NCI-H2107 (cell line): ENCODE measurements at regions not wholly inside any gene's neighbourhood (a gene's known extent, or its start where the extent isn't known, plus 50 kb on each side); places are given as distances from the start of the nearest gene placed in this dataset.
"Not testable (repeated sequence)": the region's sequence is repeated elsewhere in the genome, so short reads cannot be mapped to it uniquely, and the experiment has no call there.

Source experiments
- DNase-seq: peaks from one replicate; lab custom pipeline; 2025; lab: John Stamatoyannopoulos, UW

GRCh38 chr18:51523671-51524070 is 326.2 kb upstream of the MEX3C start:
- no peak for DNase-seq

- DNase-seq, result no peak
Observed at GRCh38 chr18:51525453-51526225, 328.2 kb upstream of the MEX3C start.

GRCh38 chr18:51527826-51528225 is 330.3 kb upstream of the MEX3C start:
- no peak for DNase-seq

GRCh38 chr18:51531501-51531900 is 334.0 kb upstream of the MEX3C start:
- no peak for DNase-seq

GRCh38 chr18:51537487-51537886 is 340.0 kb upstream of the MEX3C start:
- no peak for DNase-seq

- DNase-seq, result no peak
Observed at GRCh38 chr18:51540562-51540961, 343.1 kb upstream of the MEX3C start.

- DNase-seq, result no peak
Observed at GRCh38 chr18:51541230-51541629, 343.7 kb upstream of the MEX3C start.

GRCh38 chr18:51543658-51544155 is 346.2 kb upstream of the MEX3C start:
- DNase-seq, result no peak

- DNase-seq, result no peak
Observed at GRCh38 chr18:51545446-51545845, 348.0 kb upstream of the MEX3C start.

GRCh38 chr18:51559198-51559901 is 361.9 kb upstream of the MEX3C start:
- no peak for DNase-seq

GRCh38 chr18:51559902-51560287 is 362.4 kb upstream of the MEX3C start:
- DNase-seq, result no peak

GRCh38 chr18:51561821-51562220 is 364.3 kb upstream of the MEX3C start:
- DNase-seq, result no peak

GRCh38 chr18:51562866-51563265 is 365.4 kb upstream of the MEX3C start:
- DNase-seq, result no peak

GRCh38 chr18:51563396-51563795 is 365.9 kb upstream of the MEX3C start:
- no peak for DNase-seq

- no peak for DNase-seq
Observed at GRCh38 chr18:51568151-51568550, 370.7 kb upstream of the MEX3C start.

- no peak for DNase-seq
Observed at GRCh38 chr18:51569153-51569552, 371.7 kb upstream of the MEX3C start.

- DNase-seq, result no peak
Observed at GRCh38 chr18:51569561-51569960, 372.1 kb upstream of the MEX3C start.

GRCh38 chr18:51570071-51570470 is 372.6 kb upstream of the MEX3C start:
- not testable (repeated sequence) for DNase-seq

- DNase-seq, result not testable (repeated sequence)
Observed at GRCh38 chr18:51573886-51574285, 376.4 kb upstream of the MEX3C start.

- DNase-seq, result no peak
Observed at GRCh38 chr18:51575171-51575570, 377.7 kb upstream of the MEX3C start.

GRCh38 chr18:51578406-51578980 is 381.0 kb upstream of the MEX3C start:
- DNase-seq, result no peak

GRCh38 chr18:51580580-51580979 is 383.1 kb upstream of the MEX3C start:
- DNase-seq, result no peak

- no peak for DNase-seq
Observed at GRCh38 chr18:51582551-51582950, 385.1 kb upstream of the MEX3C start.
